H1 (cell line): ENCODE measurements at regions not wholly inside any gene's neighbourhood (a gene's known extent, or its start where the extent isn't known, plus 50 kb on each side); places are given as distances from the start of the nearest gene placed in this dataset.

Experiments used
- CTCF ChIA-PET: fragments of 300-600 bp; sonication (Branson Sonifier 250); formaldehyde crosslinking; loops from one replicate; lab custom pipeline; 2021; ENCODE audit not compliant: partially characterized antibody; lab: Charles Lee
- POLR2A ChIA-PET: fragments of 300-600 bp; sonication (Branson Sonifier 250); formaldehyde crosslinking; loops from one replicate; lab custom pipeline; 2021; ENCODE audit warnings: inconsistent platforms; ENCODE audit not compliant: partially characterized antibody; lab: Charles Lee
- DNase-seq, 2 experiments: peaks; one replicate each; pipeline versions ENCODE4 v3.0.0 to v3.0.0-alpha.2; 2010 to 2022; ENCODE audit warnings: low spot score in 2 of 2, low read depth in 1 of 2, mixed read lengths in 1 of 2
- FAIRE-seq: peaks from 2 replicates; lab custom pipeline; 2011; peaks lifted over from hg19 to GRCh38; lab: Jason Lieb, UNC
- H2AFZ ChIP-seq: 2 replicates; pipeline ENCODE4 v1.8.1; 2012; ENCODE audit warnings: low read length, inconsistent platforms
- H2AK5ac ChIP-seq: 2 replicates; pipeline ENCODE4 v1.6.1; 2013; ENCODE audit warnings: low read depth, low read length
- H2BK120ac ChIP-seq: replicated peaks from 2 replicates; pipeline ENCODE3; 2013; ENCODE audit warnings: low read depth, low read length, inconsistent platforms
- H2BK12ac ChIP-seq: 2 replicates; pipeline ENCODE4 v1.6.1; 2013; ENCODE audit warnings: low read depth, low read length
- H2BK15ac ChIP-seq: 2 replicates; pipeline ENCODE4 v1.6.1; 2013; ENCODE audit warnings: low read length
- H2BK20ac ChIP-seq: 2 replicates; pipeline ENCODE4 v1.6.1; 2013; ENCODE audit warnings: low read length
- H2BK5ac ChIP-seq: 2 replicates; pipeline ENCODE4 v1.6.1; 2013; ENCODE audit warnings: low read depth, low read length
- H3K14ac ChIP-seq: 2 replicates; pipeline ENCODE4 v1.6.1; 2013; ENCODE audit warnings: inconsistent platforms; ENCODE audit not compliant: insufficient read length
- H3K18ac ChIP-seq: 2 replicates; pipeline ENCODE4 v1.6.1; 2013; ENCODE audit warnings: low read length; ENCODE audit errors: extremely low read depth
- H3K23ac ChIP-seq: 2 replicates; pipeline ENCODE4 v1.6.1; 2013; ENCODE audit warnings: inconsistent platforms; ENCODE audit not compliant: insufficient read length
- H3K23me2 ChIP-seq: 2 replicates; pipeline ENCODE4 v1.6.1; 2013; ENCODE audit warnings: low read depth, low read length
- H3K27ac ChIP-seq: 2 replicates; pipeline ENCODE4 v1.6.1; 2011; ENCODE audit warnings: low read depth, low read length, inconsistent platforms
- H3K27me3 ChIP-seq, 4 experiments: replicated peaks in 1 of 4; 1 replicate in 1 of 4; 2 replicates in 3 of 4; pipeline versions ENCODE4 v1.6.1 to v1.8.1; 2011 to 2013; ENCODE audit warnings: low read length in 3 of 4, mild to moderate bottlenecking in 3 of 4, inconsistent platforms in 2 of 4, mixed read lengths in 2 of 4, moderate library complexity in 1 of 4; ENCODE audit not compliant: control insufficient read depth in 3 of 4, insufficient read depth in 3 of 4; ENCODE audit errors: extremely low read depth in 1 of 4
- H3K36me3 ChIP-seq, 4 experiments: 2 replicates each; pipeline versions ENCODE4 v1.6.1 to v1.8.1; 2011 to 2013; ENCODE audit warnings: mild to moderate bottlenecking in 4 of 4, low read length in 3 of 4, moderate library complexity in 2 of 4, control low read depth in 1 of 4, inconsistent platforms in 1 of 4; ENCODE audit not compliant: insufficient read depth in 4 of 4, control insufficient read depth in 2 of 4
- H3K4ac ChIP-seq: replicated peaks from 2 replicates; pipeline ENCODE3; 2013; ENCODE audit warnings: low read length, low read depth, mixed read lengths, inconsistent platforms; ENCODE audit not compliant: insufficient read length
- H3K4me1 ChIP-seq, 4 experiments: replicated peaks in 1 of 4; 1 replicate in 1 of 4; 2 replicates in 3 of 4; pipeline versions ENCODE4 v1.6.1 to v1.8.1; 2011 to 2013; ENCODE audit warnings: low read length in 3 of 4, inconsistent platforms in 2 of 4, mixed read lengths in 1 of 4; ENCODE audit not compliant: insufficient read depth in 4 of 4, control insufficient read depth in 3 of 4
- H3K4me2 ChIP-seq, 2 experiments: 2 replicates each; pipeline versions ENCODE4 v1.6.1 to v1.8.1; 2011 to 2013; ENCODE audit warnings: low read depth in 2 of 2, low read length in 2 of 2, control low read depth in 1 of 2, inconsistent platforms in 1 of 2, mild to moderate bottlenecking in 1 of 2; ENCODE audit not compliant: insufficient read depth in 1 of 2
- H3K4me3 ChIP-seq, 4 experiments: fragments of 200-600, 300-600 bp in 1 of 4; sonication (generic), shearing (Covaris generic), sonication (Bioruptor Twin) in 1 of 4; 2 replicates each; pipeline versions ENCODE4 v1.5.1 to v1.8.1; 2011 to 2016; ENCODE audit warnings: low read length in 4 of 4, low read depth in 3 of 4, control low read depth in 2 of 4, inconsistent platforms in 2 of 4, mild to moderate bottlenecking in 2 of 4, mixed read lengths in 1 of 4, moderate library complexity in 1 of 4; ENCODE audit not compliant: insufficient read depth in 2 of 4; ENCODE audit errors: extremely low read depth in 1 of 4
- H3K56ac ChIP-seq: replicated peaks from 2 replicates; pipeline ENCODE3; 2013; ENCODE audit warnings: low read depth, mild to moderate bottlenecking, mixed read lengths, low read length, inconsistent platforms; ENCODE audit not compliant: insufficient read length
- H3K79me1 ChIP-seq: 2 replicates; pipeline ENCODE4 v1.6.1; 2013; ENCODE audit warnings: low read depth, low read length, control low read depth
- H3K79me2 ChIP-seq, 2 experiments: 2 replicates each; pipeline versions ENCODE4 v1.6.1 to v1.8.1; 2012 to 2013; ENCODE audit warnings: low read length in 2 of 2, mild to moderate bottlenecking in 2 of 2, inconsistent platforms in 1 of 2; ENCODE audit not compliant: insufficient read depth in 2 of 2, control insufficient read depth in 1 of 2
- H3K9ac ChIP-seq, 4 experiments: replicated peaks in 1 of 4; 1 replicate in 1 of 4; 2 replicates in 3 of 4; pipeline versions ENCODE4 v1.6.1 to v1.8.1; 2011 to 2013; ENCODE audit warnings: low read depth in 3 of 4, low read length in 3 of 4, control low read depth in 2 of 4, mild to moderate bottlenecking in 2 of 4, moderate library complexity in 2 of 4, inconsistent platforms in 1 of 4; ENCODE audit errors: extremely low read depth in 1 of 4
- H3K9me3 ChIP-seq, 2 experiments: 2 replicates each; pipeline versions ENCODE4 v1.6.1 to v1.8.1; 2012 to 2013; ENCODE audit warnings: mild to moderate bottlenecking in 2 of 2, moderate library complexity in 2 of 2, control low read depth in 1 of 2, inconsistent platforms in 1 of 2, low read depth in 1 of 2, low read length in 1 of 2, mixed read lengths in 1 of 2; ENCODE audit not compliant: insufficient read depth in 2 of 2
- H4K20me1 ChIP-seq, 2 experiments: replicated peaks in 1 of 2; 2 replicates each; pipeline versions ENCODE3 to v1.8.1; 2011 to 2013; ENCODE audit warnings: inconsistent platforms in 2 of 2, low read length in 2 of 2, mild to moderate bottlenecking in 1 of 2; ENCODE audit not compliant: insufficient read depth in 2 of 2, control insufficient read depth in 1 of 2
- H4K5ac ChIP-seq: 2 replicates; pipeline ENCODE4 v1.6.1; 2013; ENCODE audit warnings: low read length, low read depth, mixed read lengths, inconsistent platforms; ENCODE audit not compliant: insufficient read length
- H4K8ac ChIP-seq: 2 replicates; pipeline ENCODE4 v1.8.0; 2013; ENCODE audit warnings: mild to moderate bottlenecking, moderate library complexity, low read length, inconsistent platforms; ENCODE audit not compliant: insufficient read depth; ENCODE audit errors: extremely low read depth
- H4K91ac ChIP-seq: replicated peaks from 2 replicates; pipeline ENCODE3; 2013; ENCODE audit warnings: low read length, mixed read lengths, inconsistent platforms; ENCODE audit not compliant: insufficient read length
- KDM1A ChIP-seq: fragments of 200-600, 300-600 bp; sonication (generic); IDR thresholded peaks from 2 replicates; pipeline ENCODE4 v1.7.1; 2016; ENCODE audit warnings: mild to moderate bottlenecking, low read length, borderline replicate concordance
- PHF8 ChIP-seq: fragments of 200-600 bp; sonication (generic); conservative IDR thresholded peaks from 2 replicates; pipeline ENCODE4 v1.7.1; 2012; ENCODE audit warnings: low read depth, mild to moderate bottlenecking, inconsistent platforms, low read length, moderate library complexity
- POLR2A ChIP-seq, 2 experiments: IDR thresholded peaks; 1 replicate in 1 of 2; 2 replicates in 1 of 2; pipeline ENCODE4 v1.6.1; 2011; ENCODE audit warnings: low read depth in 2 of 2, low read length in 2 of 2, mild to moderate bottlenecking in 2 of 2; ENCODE audit errors: control extremely low read depth in 1 of 2
- WGBS, 2 experiments: shearing (Covaris generic) in 1 of 2; methylation state at CpG; one replicate each; pipeline versions ENCODE4 v1.1.6 to v1.1.7; 2013 to 2015; ENCODE audit warnings: low lambda C conversion rate in 2 of 2, mixed read lengths in 2 of 2, inconsistent platforms in 1 of 2, low coverage in 1 of 2, missing lambda C conversion rate in 1 of 2; ENCODE audit not compliant: insufficient replicate concordance in 2 of 2, insufficient coverage in 1 of 2, insufficient read length in 1 of 2; ENCODE audit errors: extremely low coverage in 1 of 2, missing lambda C conversion rate in 1 of 2; 5-methylcytosine and 5-hydroxymethylcytosine counted together
- TF ChIP-seq, protein P1 (sequence below): IDR thresholded peaks from 2 replicates; pipeline ENCODE4 v1.6.1; 2011; ENCODE audit warnings: low read depth, mild to moderate bottlenecking, low read length; ENCODE audit not compliant: insufficient read depth

GRCh38 chr11:109929308-109929707, 163.9 kb upstream of the ZC3H12C start:
- no peak for DNase-seq
- H3K4me3 ChIP-seq, result no peak overlapping the region
- no peak overlapping the region for H3K27ac ChIP-seq
- H3K79me1 ChIP-seq, result no peaks in the 10 kb centered on the region
- no peaks in the 10 kb centered on the region for H3K27me3 ChIP-seq
- no peak overlapping the region for H2BK120ac ChIP-seq
- H2AK5ac ChIP-seq, result no peak overlapping the region
- WGBS, 2 experiments, result 83% methylated on average over 3 of the region's 3 CpGs; no CpG with 5 or more reads in 1 of the 2 experiments
- ChIA-PET POLR2A (no interaction called here), CTCF (interaction anchor here (0.7 to 1.6 kb wide), 6 partner anchors 10 to 76 kb away, joined by 3 to 5 read pairs (median 4); no protein-coding TSS in a partner anchor)
- no peaks in the 10 kb centered on the region; a peak in 1 of 7 replicates for H3K4me1 ChIP-seq
- no peak overlapping the region for H3K18ac ChIP-seq
- no peak overlapping the region for H4K91ac ChIP-seq
- H3K23ac ChIP-seq, result no peak overlapping the region
- H3K79me2 ChIP-seq, result no peaks in the 10 kb centered on the region
- TF ChIP-seq KDM1A, result no peak
- TF ChIP-seq POLR2A (IDR thresholded peaks at IDR 0.05; ENCODE audit: control extremely low read depth in 1 of 2, low read depth in 2 of 2, low read length in 2 of 2), result no peak
- TF ChIP-seq PHF8, result no peak
- TF ChIP-seq, protein P1, sequence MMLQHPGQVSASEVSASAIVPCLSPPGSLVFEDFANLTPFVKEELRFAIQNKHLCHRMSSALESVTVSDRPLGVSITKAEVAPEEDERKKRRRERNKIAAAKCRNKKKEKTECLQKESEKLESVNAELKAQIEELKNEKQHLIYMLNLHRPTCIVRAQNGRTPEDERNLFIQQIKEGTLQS, result no peak
- no peak overlapping the region for H2BK12ac ChIP-seq
- H4K8ac ChIP-seq, result no peak overlapping the region
- no peaks in the 10 kb centered on the region for H3K23me2 ChIP-seq
- H3K4ac ChIP-seq, result no peak overlapping the region
- H4K20me1 ChIP-seq, result no peaks in the 10 kb centered on the region
- no peak for FAIRE-seq
- H2BK20ac ChIP-seq, result no peak overlapping the region
- no peaks in the 10 kb centered on the region for H3K36me3 ChIP-seq
- H2BK5ac ChIP-seq, result no peak overlapping the region
- H3K14ac ChIP-seq, result no peak overlapping the region
- H3K4me2 ChIP-seq, result no peak overlapping the region
- no peak overlapping the region for H2AFZ ChIP-seq
- no peak overlapping the region for H2BK15ac ChIP-seq
- H3K9me3 ChIP-seq, result no peaks in the 10 kb centered on the region
- H3K56ac ChIP-seq, result no peak overlapping the region
- H3K9ac ChIP-seq, result no peak overlapping the region
- no peak overlapping the region for H4K5ac ChIP-seq
